SK-N-SH (cell line): ENCODE measurements at regions not wholly inside any gene's neighbourhood (a gene's known extent, or its start where the extent isn't known, plus 50 kb on each side); places are given as distances from the start of the nearest gene placed in this dataset.

ENCODE experiments used
- CTCF ChIA-PET: fragments of 300-600, 350-600 bp; formaldehyde crosslinking; extraction: SDS; loops from one replicate; lab custom pipeline; 2021; lab: Yijun Ruan, JAX
- POLR2A ChIA-PET: fragments of 350-600 bp; sonication (Branson Sonifier 250); formaldehyde crosslinking; extraction: SDS; loops from one replicate; lab custom pipeline; 2020; ENCODE audit warnings: antibody characterized with exemption, inconsistent platforms; lab: Yijun Ruan, JAX
- DNase-seq: peaks from one replicate; pipeline ENCODE4 v3.0.0; 2012
- H2AFZ ChIP-seq: fragments of 200-600 bp; sonication (generic); 2 replicates; pipeline ENCODE4 v1.8.1; 2016; ENCODE audit warnings: antibody characterized with exemption, mild to moderate bottlenecking, low read depth
- H3F3A ChIP-seq: fragments of 200-600 bp; sonication (generic); replicated peaks from 2 replicates; pipeline ENCODE3; 2016; ENCODE audit warnings: antibody characterized with exemption, mild to moderate bottlenecking; ENCODE audit not compliant: insufficient read depth
- H3K27ac ChIP-seq, 2 experiments: fragments of 200-500 bp in 1 of 2; fragments of 200-600 bp in 1 of 2; sonication (Bioruptor generic) in 1 of 2; sonication (generic), shearing (Covaris generic) in 1 of 2; 2 replicates each; pipeline versions ENCODE4 v1.5.1 to v1.6.1; 2014 to 2016; ENCODE audit warnings: low read depth in 2 of 2, inconsistent platforms in 1 of 2, low read length in 1 of 2, mild to moderate bottlenecking in 1 of 2, mixed read lengths in 1 of 2
- H3K27me3 ChIP-seq: fragments of 200-600 bp; sonication (generic), shearing (Covaris generic); 2 replicates; pipeline ENCODE4 v1.6.1; 2016; ENCODE audit warnings: mixed run types; ENCODE audit not compliant: insufficient read depth
- H3K36me3 ChIP-seq, 2 experiments: fragments of 200-500 bp in 1 of 2; fragments of 200-600 bp in 1 of 2; sonication (Bioruptor generic) in 1 of 2; sonication (generic) in 1 of 2; replicated peaks in 1 of 2; 2 replicates each; pipeline versions ENCODE3 to v1.5.1; 2014 to 2016; ENCODE audit warnings: low read length in 1 of 2, mild to moderate bottlenecking in 1 of 2; ENCODE audit not compliant: insufficient read depth in 2 of 2, control insufficient read depth in 1 of 2
- H3K4me1 ChIP-seq, 2 experiments: fragments of 200-500 bp in 1 of 2; fragments of 200-600 bp in 1 of 2; sonication (Bioruptor generic) in 1 of 2; sonication (generic), shearing (Covaris generic) in 1 of 2; 2 replicates each; pipeline versions ENCODE4 v1.5.1 to v1.6.1; 2014 to 2016; ENCODE audit warnings: low read depth in 1 of 2, low read length in 1 of 2, mixed run types in 1 of 2; ENCODE audit not compliant: insufficient read depth in 2 of 2, control insufficient read depth in 1 of 2
- H3K4me2 ChIP-seq: fragments of 200-600 bp; sonication (generic), shearing (Covaris generic); 2 replicates; pipeline ENCODE4 v1.6.1; 2017; ENCODE audit warnings: mixed run types
- H3K4me3 ChIP-seq, 2 experiments: fragments of 200-500 bp in 1 of 2; fragments of 200-600 bp in 1 of 2; sonication (Bioruptor generic) in 1 of 2; sonication (generic), shearing (Covaris generic) in 1 of 2; 2 replicates each; pipeline versions ENCODE4 v1.5.1 to v1.8.1; 2014 to 2016; ENCODE audit warnings: low read depth in 2 of 2, inconsistent platforms in 1 of 2, low read length in 1 of 2, mild to moderate bottlenecking in 1 of 2, mixed read lengths in 1 of 2, moderate library complexity in 1 of 2
- H3K79me2 ChIP-seq: fragments of 200-600 bp; sonication (generic); 2 replicates; pipeline ENCODE4 v1.8.1; 2017; ENCODE audit warnings: mild to moderate bottlenecking; ENCODE audit not compliant: insufficient read depth
- H3K9ac ChIP-seq: fragments of 200-600 bp; sonication (generic); 2 replicates; pipeline ENCODE4 v1.6.1; 2017; ENCODE audit warnings: mixed run types
- H3K9me2 ChIP-seq: fragments of 200-600 bp; sonication (generic); 2 replicates; pipeline ENCODE4 v1.6.1; 2017; ENCODE audit warnings: mixed run types
- H3K9me3 ChIP-seq: fragments of 200-600 bp; sonication (generic); 2 replicates; pipeline ENCODE4 v1.6.1; 2017; ENCODE audit warnings: mixed run types, mild to moderate bottlenecking, moderate library complexity
- H4K20me1 ChIP-seq: fragments of 200-600 bp; sonication (generic); 2 replicates; pipeline ENCODE4 v1.6.1; 2017; ENCODE audit warnings: mild to moderate bottlenecking, mixed run types; ENCODE audit not compliant: insufficient read depth
- CHD2 ChIP-seq: fragments of 150-350 bp; IDR thresholded peaks from 2 replicates; pipeline ENCODE4 v1.6.1; 2018; ENCODE audit warnings: low read length; ENCODE audit not compliant: partially characterized antibody
- EP300 ChIP-seq, 2 experiments: IDR thresholded peaks; 2 replicates each; pipeline versions ENCODE4 v1.4.0 to v1.6.1; 2012; ENCODE audit warnings: borderline replicate concordance in 1 of 2, low read depth in 1 of 2, low read length in 1 of 2
- EZH2phosphoT487 ChIP-seq: fragments of 200-600 bp; sonication (generic); IDR thresholded peaks from 2 replicates; pipeline ENCODE4 v1.6.1; 2017; ENCODE audit warnings: low read depth, mixed run types, mild to moderate bottlenecking, antibody characterized with exemption, moderate library complexity, borderline replicate concordance
- FOXJ3 ChIP-seq: sonication (generic); formaldehyde crosslinking; IDR thresholded peaks from 2 replicates; pipeline ENCODE4 v1.5.1; 2020; ENCODE audit warnings: mild to moderate bottlenecking, missing genetic modification reagents
- FOXM1 ChIP-seq: IDR thresholded peaks from 2 replicates; pipeline ENCODE4 v1.4.0; 2012; ENCODE audit warnings: low read depth, mild to moderate bottlenecking
- GABPA ChIP-seq: IDR thresholded peaks from 2 replicates; pipeline ENCODE4 v1.4.0; 2012; ENCODE audit warnings: low read depth, mild to moderate bottlenecking
- NRF1 ChIP-seq: IDR thresholded peaks from 2 replicates; pipeline ENCODE4 v1.6.1; 2012; ENCODE audit warnings: low read depth, mild to moderate bottlenecking, low read length
- POLR2AphosphoS5 ChIP-seq: IDR thresholded peaks from 2 replicates; pipeline ENCODE4 v1.6.1; 2012; ENCODE audit warnings: low read depth, low read length
- RAD21 ChIP-seq: IDR thresholded peaks from 2 replicates; pipeline ENCODE4 v1.6.1; 2012; ENCODE audit warnings: mild to moderate bottlenecking, low read length
- RCOR1 ChIP-seq: fragments of 150-350 bp; IDR thresholded peaks from 2 replicates; pipeline ENCODE4 v1.6.1; 2017; ENCODE audit warnings: antibody characterized with exemption, low read length
- SMC3 ChIP-seq: IDR thresholded peaks from 2 replicates; pipeline ENCODE4 v1.6.1; 2012; ENCODE audit warnings: low read depth, low read length, improper control_type of control experiment
- TAF1 ChIP-seq: IDR thresholded peaks from 2 replicates; pipeline ENCODE4 v1.6.1; 2012; ENCODE audit warnings: low read depth, mild to moderate bottlenecking, low read length, moderate library complexity, borderline replicate concordance
- TCF12 ChIP-seq: IDR thresholded peaks from 2 replicates; pipeline ENCODE4 v1.4.0; 2012
- YY1 ChIP-seq: IDR thresholded peaks from 2 replicates; pipeline ENCODE4 v1.4.0; 2012; ENCODE audit warnings: low read depth, mild to moderate bottlenecking
- WGBS: methylation state at CpG from one replicate; pipeline ENCODE4 v1.1.6; 2017; ENCODE audit warnings: low lambda C conversion rate; 5-methylcytosine and 5-hydroxymethylcytosine counted together
- TF ChIP-seq, protein P1 (sequence below): fragments of 150-350 bp; IDR thresholded peaks from 2 replicates; pipeline ENCODE4 v1.6.1; 2017; ENCODE audit warnings: antibody characterized with exemption, low read length, low read depth, borderline replicate concordance
- TF ChIP-seq, protein P2 (sequence below): IDR thresholded peaks from 2 replicates; pipeline ENCODE4 v1.4.0; 2012; ENCODE audit warnings: low read depth, borderline replicate concordance
- TF ChIP-seq, protein P3 (sequence below): IDR thresholded peaks from 2 replicates; pipeline ENCODE4 v1.6.1; 2012; ENCODE audit warnings: mild to moderate bottlenecking, low read depth, low read length, moderate library complexity
- TF ChIP-seq, protein P4 (sequence below): fragments of 200-600 bp; sonication (generic); IDR thresholded peaks from 2 replicates; pipeline ENCODE4 v1.6.1; 2017; ENCODE audit warnings: antibody characterized with exemption, mild to moderate bottlenecking, moderate library complexity
- TF ChIP-seq, protein P5 (sequence below): IDR thresholded peaks from 2 replicates; pipeline ENCODE4 v1.4.0; 2012; ENCODE audit warnings: low read depth

DNA sequence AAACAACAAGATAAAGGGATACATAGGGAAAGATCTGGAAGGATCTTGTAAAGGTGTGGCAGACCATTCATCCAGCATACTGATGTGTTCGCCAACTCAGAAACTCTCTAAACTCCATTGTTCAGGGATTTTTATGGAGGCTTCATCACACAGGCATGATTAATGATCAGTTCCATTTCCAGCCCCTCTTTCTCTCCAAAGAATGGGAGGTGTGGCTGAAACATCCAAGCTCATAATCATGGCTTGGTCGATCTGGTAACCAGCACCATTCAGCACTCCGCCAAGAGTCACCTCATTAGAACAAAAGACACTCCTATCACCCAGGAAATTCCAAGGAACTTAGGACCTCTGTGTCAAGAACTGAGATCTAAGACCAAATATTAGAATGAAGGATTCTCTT lies 180.6 kb upstream of the RNPC3 start:
- Histone ChIP-seq H4K20me1 (no peaks in the 10 kb centered on the region), H3K27ac (no peak overlapping the region), H3F3A (no peaks in the 10 kb centered on the region), H3K27me3 (no peaks in the 10 kb centered on the region), H3K4me3 (no peak overlapping the region), H3K9me2 (no peaks in the 10 kb centered on the region), H3K4me2 (no peak overlapping the region), H3K9ac (no peak overlapping the region), H3K36me3 (no peaks in the 10 kb centered on the region), H3K79me2 (no peaks in the 10 kb centered on the region), H3K4me1 (no peaks in the 10 kb centered on the region), H2AFZ (no peak overlapping the region), H3K9me3 (no peaks in the 10 kb centered on the region)
- TF ChIP-seq NRF1, result no peak
- TF ChIP-seq, protein P1, sequence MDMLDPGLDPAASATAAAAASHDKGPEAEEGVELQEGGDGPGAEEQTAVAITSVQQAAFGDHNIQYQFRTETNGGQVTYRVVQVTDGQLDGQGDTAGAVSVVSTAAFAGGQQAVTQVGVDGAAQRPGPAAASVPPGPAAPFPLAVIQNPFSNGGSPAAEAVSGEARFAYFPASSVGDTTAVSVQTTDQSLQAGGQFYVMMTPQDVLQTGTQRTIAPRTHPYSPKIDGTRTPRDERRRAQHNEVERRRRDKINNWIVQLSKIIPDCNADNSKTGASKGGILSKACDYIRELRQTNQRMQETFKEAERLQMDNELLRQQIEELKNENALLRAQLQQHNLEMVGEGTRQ, result no peak
- TF ChIP-seq TCF12, result no peak
- TF ChIP-seq CHD2, result no peak
- TF ChIP-seq, protein P2, sequence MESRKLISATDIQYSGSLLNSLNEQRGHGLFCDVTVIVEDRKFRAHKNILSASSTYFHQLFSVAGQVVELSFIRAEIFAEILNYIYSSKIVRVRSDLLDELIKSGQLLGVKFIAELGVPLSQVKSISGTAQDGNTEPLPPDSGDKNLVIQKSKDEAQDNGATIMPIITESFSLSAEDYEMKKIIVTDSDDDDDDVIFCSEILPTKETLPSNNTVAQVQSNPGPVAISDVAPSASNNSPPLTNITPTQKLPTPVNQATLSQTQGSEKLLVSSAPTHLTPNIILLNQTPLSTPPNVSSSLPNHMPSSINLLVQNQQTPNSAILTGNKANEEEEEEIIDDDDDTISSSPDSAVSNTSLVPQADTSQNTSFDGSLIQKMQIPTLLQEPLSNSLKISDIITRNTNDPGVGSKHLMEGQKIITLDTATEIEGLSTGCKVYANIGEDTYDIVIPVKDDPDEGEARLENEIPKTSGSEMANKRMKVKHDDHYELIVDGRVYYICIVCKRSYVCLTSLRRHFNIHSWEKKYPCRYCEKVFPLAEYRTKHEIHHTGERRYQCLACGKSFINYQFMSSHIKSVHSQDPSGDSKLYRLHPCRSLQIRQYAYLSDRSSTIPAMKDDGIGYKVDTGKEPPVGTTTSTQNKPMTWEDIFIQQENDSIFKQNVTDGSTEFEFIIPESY, result no peak
- TF ChIP-seq EZH2phosphoT487, result no peak
- TF ChIP-seq TAF1, result no peak
- no peak for TF ChIP-seq YY1
- TF ChIP-seq POLR2AphosphoS5, result no peak
- no peak for TF ChIP-seq SMC3
- no peak for TF ChIP-seq FOXM1
- TF ChIP-seq RAD21, result no peak
- no peak for TF ChIP-seq FOXJ3
- TF ChIP-seq GABPA, result no peak
- no peak for TF ChIP-seq EP300 (IDR thresholded peaks at IDR 0.05; ENCODE audit: borderline replicate concordance in 1 of 2, low read depth in 1 of 2, low read length in 1 of 2)
- TF ChIP-seq, protein P3, sequence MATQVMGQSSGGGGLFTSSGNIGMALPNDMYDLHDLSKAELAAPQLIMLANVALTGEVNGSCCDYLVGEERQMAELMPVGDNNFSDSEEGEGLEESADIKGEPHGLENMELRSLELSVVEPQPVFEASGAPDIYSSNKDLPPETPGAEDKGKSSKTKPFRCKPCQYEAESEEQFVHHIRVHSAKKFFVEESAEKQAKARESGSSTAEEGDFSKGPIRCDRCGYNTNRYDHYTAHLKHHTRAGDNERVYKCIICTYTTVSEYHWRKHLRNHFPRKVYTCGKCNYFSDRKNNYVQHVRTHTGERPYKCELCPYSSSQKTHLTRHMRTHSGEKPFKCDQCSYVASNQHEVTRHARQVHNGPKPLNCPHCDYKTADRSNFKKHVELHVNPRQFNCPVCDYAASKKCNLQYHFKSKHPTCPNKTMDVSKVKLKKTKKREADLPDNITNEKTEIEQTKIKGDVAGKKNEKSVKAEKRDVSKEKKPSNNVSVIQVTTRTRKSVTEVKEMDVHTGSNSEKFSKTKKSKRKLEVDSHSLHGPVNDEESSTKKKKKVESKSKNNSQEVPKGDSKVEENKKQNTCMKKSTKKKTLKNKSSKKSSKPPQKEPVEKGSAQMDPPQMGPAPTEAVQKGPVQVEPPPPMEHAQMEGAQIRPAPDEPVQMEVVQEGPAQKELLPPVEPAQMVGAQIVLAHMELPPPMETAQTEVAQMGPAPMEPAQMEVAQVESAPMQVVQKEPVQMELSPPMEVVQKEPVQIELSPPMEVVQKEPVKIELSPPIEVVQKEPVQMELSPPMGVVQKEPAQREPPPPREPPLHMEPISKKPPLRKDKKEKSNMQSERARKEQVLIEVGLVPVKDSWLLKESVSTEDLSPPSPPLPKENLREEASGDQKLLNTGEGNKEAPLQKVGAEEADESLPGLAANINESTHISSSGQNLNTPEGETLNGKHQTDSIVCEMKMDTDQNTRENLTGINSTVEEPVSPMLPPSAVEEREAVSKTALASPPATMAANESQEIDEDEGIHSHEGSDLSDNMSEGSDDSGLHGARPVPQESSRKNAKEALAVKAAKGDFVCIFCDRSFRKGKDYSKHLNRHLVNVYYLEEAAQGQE, result no peak
- TF ChIP-seq, protein P4, sequence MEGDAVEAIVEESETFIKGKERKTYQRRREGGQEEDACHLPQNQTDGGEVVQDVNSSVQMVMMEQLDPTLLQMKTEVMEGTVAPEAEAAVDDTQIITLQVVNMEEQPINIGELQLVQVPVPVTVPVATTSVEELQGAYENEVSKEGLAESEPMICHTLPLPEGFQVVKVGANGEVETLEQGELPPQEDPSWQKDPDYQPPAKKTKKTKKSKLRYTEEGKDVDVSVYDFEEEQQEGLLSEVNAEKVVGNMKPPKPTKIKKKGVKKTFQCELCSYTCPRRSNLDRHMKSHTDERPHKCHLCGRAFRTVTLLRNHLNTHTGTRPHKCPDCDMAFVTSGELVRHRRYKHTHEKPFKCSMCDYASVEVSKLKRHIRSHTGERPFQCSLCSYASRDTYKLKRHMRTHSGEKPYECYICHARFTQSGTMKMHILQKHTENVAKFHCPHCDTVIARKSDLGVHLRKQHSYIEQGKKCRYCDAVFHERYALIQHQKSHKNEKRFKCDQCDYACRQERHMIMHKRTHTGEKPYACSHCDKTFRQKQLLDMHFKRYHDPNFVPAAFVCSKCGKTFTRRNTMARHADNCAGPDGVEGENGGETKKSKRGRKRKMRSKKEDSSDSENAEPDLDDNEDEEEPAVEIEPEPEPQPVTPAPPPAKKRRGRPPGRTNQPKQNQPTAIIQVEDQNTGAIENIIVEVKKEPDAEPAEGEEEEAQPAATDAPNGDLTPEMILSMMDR, result no peak
- TF ChIP-seq RCOR1, result no peak
- TF ChIP-seq, protein P5, sequence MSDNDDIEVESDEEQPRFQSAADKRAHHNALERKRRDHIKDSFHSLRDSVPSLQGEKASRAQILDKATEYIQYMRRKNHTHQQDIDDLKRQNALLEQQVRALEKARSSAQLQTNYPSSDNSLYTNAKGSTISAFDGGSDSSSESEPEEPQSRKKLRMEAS, result no peak
- ChIA-PET CTCF (interaction anchor here (1.3 kb wide), 1 partner anchor 9 kb away, joined by 3 read pairs; no protein-coding TSS in a partner anchor), POLR2A (no interaction called here)
- no peak for DNase-seq
- 65% methylated on average over 3 of the region's 3 CpGs for WGBS
